PFSK-1 (cell line): ENCODE measurements at regions not wholly inside any gene's neighbourhood (a gene's known extent, or its start where the extent isn't known, plus 50 kb on each side); places are given as distances from the start of the nearest gene placed in this dataset.

Experiments used
- FOXP2 ChIP-seq: optimal IDR thresholded peaks from 2 replicates; pipeline ENCODE3; 2011; ENCODE audit warnings: borderline replicate concordance, control low read depth, inconsistent platforms; ENCODE audit not compliant: insufficient read depth; ENCODE audit errors: extremely low read length, extremely low read depth
- POLR2AphosphoS5 ChIP-seq: IDR thresholded peaks from 2 replicates; pipeline ENCODE4 v1.6.1; 2012; ENCODE audit warnings: low read depth, mild to moderate bottlenecking, control low read depth, low read length, moderate library complexity
- SIN3A ChIP-seq: IDR thresholded peaks from 2 replicates; pipeline ENCODE4 v1.6.1; 2012; ENCODE audit warnings: mild to moderate bottlenecking, low read length, moderate library complexity, borderline replicate concordance; ENCODE audit not compliant: insufficient read depth
- TAF1 ChIP-seq: IDR thresholded peaks from 2 replicates; pipeline ENCODE4 v1.6.1; 2012; ENCODE audit warnings: low read length, control low read depth, borderline replicate concordance; ENCODE audit not compliant: insufficient read depth

DNA sequence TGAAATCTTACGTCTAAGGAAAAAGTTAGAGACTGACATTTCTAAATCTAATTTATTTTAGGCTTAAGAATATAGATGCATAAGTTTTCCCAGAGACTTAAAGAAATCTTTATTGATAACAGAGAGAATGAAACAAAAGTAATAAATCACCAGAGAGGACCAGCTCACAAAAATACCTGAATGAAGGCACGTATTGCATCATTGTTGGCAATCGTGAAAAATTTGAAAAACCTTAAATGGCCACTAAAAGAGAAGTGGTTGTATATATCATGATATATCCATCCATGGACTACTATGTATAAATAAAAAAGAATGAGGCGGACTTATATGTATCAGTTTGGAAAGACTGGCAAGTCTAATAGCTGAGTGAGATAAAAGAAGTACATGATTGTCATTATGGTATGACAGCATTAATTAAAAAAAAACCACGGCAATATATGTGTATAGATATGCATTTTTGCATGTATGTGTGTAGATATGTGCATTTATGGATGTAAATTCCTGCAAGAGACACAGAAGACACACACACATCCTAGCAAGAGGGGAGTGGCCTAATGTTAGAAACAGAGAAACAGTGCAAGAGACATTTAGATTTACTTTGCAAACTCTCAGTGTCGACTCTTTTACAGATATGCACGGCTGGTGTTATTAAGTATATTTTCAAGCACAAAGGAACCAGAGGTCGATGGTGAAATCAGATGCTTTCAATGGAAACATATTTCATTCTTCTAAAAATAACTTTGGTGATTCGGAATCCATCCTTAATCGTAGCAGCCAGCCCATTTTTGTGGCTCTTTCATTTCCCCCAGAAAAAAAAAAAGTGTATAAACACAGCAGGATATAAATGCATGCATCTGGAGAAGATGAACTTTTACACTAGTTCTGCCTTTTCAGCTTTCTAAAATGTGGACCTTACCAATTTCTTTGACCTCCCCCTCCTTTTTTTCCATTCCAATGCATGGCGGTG, 156.1 kb upstream of the SALL4 start:
- TF ChIP-seq POLR2AphosphoS5 (no peak), SIN3A (no peak), TAF1 (no peak), FOXP2 (no peak)
